ENCODE measurements at regions not wholly inside any gene's neighbourhood (a gene's known extent, or its start where the extent isn't known, plus 50 kb on each side); places are given as distances from the start of the nearest gene placed in this dataset.

DNA sequence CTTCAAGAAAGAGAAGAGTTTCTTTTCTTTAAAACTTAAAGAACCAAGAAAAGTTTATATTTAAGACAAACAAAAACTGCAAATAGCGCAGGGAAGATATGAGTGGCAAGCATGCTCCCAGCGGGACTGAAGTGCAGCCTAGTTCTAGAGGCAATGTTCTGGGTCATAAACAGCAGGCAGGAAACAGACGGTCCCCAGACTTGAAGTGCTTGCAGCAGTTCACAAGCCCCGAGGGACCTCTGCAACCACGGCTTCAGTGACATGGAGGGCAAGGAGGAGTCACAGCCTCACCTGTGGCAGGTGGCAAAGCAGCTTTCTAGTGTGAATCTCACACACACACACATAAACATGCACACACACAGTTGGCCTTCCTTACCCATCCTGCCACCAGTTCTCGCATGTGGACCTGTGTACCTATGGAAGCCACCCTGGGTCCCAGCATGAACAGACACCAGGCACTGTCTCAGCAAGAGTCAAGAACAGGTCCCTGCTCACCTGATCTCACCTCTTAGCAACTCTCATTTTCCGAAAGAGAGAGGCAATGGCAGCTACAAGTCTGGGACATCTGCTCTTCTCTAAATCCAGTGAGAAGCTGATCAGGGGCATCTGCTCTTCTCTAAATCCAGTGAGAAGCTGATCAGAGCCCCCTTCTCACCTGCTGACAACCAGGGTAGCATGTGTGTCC, 162.0 kb downstream of the EFNB2 start:
- no peak for TF ChIP-seq POLR2A (IDR thresholded peaks at IDR 0.05; ENCODE audit: low read depth)
- no peak for TF ChIP-seq POLR2AphosphoS5 (IDR thresholded peaks at IDR 0.05)

Measured in esophagus muscularis mucosa (tissue), 2 donors.